Endothelial cell of umbilical vein (primary cell): ENCODE measurements at regions not wholly inside any gene's neighbourhood (a gene's known extent, or its start where the extent isn't known, plus 50 kb on each side); places are given as distances from the start of the nearest gene placed in this dataset.

Experiments used
- BruUV-seq: library from RNA; stranded (reverse); fragments of 400-500 nt; replicated peaks from 2 replicates; lab custom pipeline; 2021; lab: Mats Ljungman, UMichigan
- CTCF ChIA-PET: fragments of 300-600, 350-600 bp; sonication (Branson Sonifier 250); formaldehyde crosslinking; loops from one replicate; lab custom pipeline; 2021; ENCODE audit warnings: antibody characterized with exemption, inconsistent platforms; lab: Charles Lee
- POLR2A ChIA-PET: fragments of 300-600, 350-600 bp; sonication (Branson Sonifier 250); formaldehyde crosslinking; loops from one replicate; lab custom pipeline; 2021; ENCODE audit warnings: antibody characterized with exemption, inconsistent platforms; lab: Charles Lee
- DNase-seq: peaks from one replicate; pipeline ENCODE4 v3.0.0-alpha.2; 2011; ENCODE audit warnings: low read depth, low spot score
- FAIRE-seq: peaks from 2 replicates; lab custom pipeline; 2011; peaks lifted over from hg19 to GRCh38; lab: Jason Lieb, UNC
- H2AFZ ChIP-seq: 2 replicates; pipeline ENCODE4 v1.6.0; 2012; ENCODE audit warnings: low read depth, low read length, control low read depth, inconsistent platforms
- H3K27ac ChIP-seq: 2 replicates; pipeline ENCODE4 v1.5.1; 2011; ENCODE audit warnings: low read depth, mild to moderate bottlenecking, control low read depth, low read length, moderate library complexity; ENCODE audit not compliant: insufficient read depth
- H3K27me3 ChIP-seq, 2 experiments: 2 replicates each; pipeline versions ENCODE4 v1.6.0 to v1.6.1; 2011; ENCODE audit warnings: low read length in 2 of 2, mixed read lengths in 1 of 2; ENCODE audit not compliant: control insufficient read depth in 2 of 2, insufficient read depth in 2 of 2
- H3K36me3 ChIP-seq, 2 experiments: 2 replicates in 1 of 2; 3 replicates in 1 of 2; pipeline ENCODE4 v1.5.1; 2011; ENCODE audit warnings: low read length in 2 of 2, mild to moderate bottlenecking in 1 of 2, moderate library complexity in 1 of 2; ENCODE audit not compliant: control insufficient read depth in 2 of 2, insufficient read depth in 2 of 2; ENCODE audit errors: extremely low read depth in 1 of 2
- H3K4me1 ChIP-seq: 3 replicates; pipeline ENCODE4 v1.5.1; 2011; ENCODE audit warnings: mild to moderate bottlenecking, low read length; ENCODE audit not compliant: control insufficient read depth, insufficient read depth; ENCODE audit errors: extremely low read depth
- H3K4me2 ChIP-seq: 2 replicates; pipeline ENCODE4 v1.6.1; 2011; ENCODE audit warnings: low read length, control low read depth, mixed read lengths; ENCODE audit not compliant: insufficient read depth
- H3K4me3 ChIP-seq, 3 experiments: fragments of 200-600 bp in 1 of 3; sonication (generic), shearing (Covaris generic) in 1 of 3; replicated peaks in 1 of 3; 2 replicates each; pipeline ENCODE4 v1.5.1; 2011 to 2016; ENCODE audit warnings: control low read depth in 3 of 3, low read length in 3 of 3, mild to moderate bottlenecking in 2 of 3, inconsistent platforms in 1 of 3, low read depth in 1 of 3, moderate library complexity in 1 of 3; ENCODE audit not compliant: insufficient read depth in 1 of 3
- H3K79me2 ChIP-seq: 2 replicates; pipeline ENCODE4 v1.6.0; 2012; ENCODE audit warnings: low read length, inconsistent platforms; ENCODE audit not compliant: control insufficient read depth, insufficient read depth
- H3K9ac ChIP-seq: replicated peaks from 2 replicates; pipeline ENCODE3; 2011; ENCODE audit warnings: low read length, control low read depth; ENCODE audit not compliant: insufficient read depth; ENCODE audit errors: extremely low read depth
- H3K9me1 ChIP-seq: replicated peaks from 3 replicates; pipeline ENCODE4 v1.6.0; 2011; ENCODE audit warnings: mild to moderate bottlenecking, low read length; ENCODE audit not compliant: control insufficient read depth, insufficient read depth; ENCODE audit errors: extremely low read depth
- H3K9me3 ChIP-seq: replicated peaks from 2 replicates; pipeline ENCODE4 v1.5.1; 2012; ENCODE audit warnings: low read length, inconsistent platforms; ENCODE audit not compliant: control insufficient read depth, insufficient read depth
- H4K20me1 ChIP-seq: replicated peaks from 2 replicates; pipeline ENCODE3; 2011; ENCODE audit warnings: mild to moderate bottlenecking, low read length; ENCODE audit not compliant: control insufficient read depth, insufficient read depth; ENCODE audit errors: extremely low read depth
- EZH2 ChIP-seq: IDR thresholded peaks from 2 replicates; pipeline ENCODE4 v1.6.1; 2012; ENCODE audit warnings: borderline replicate concordance, low read depth, mild to moderate bottlenecking, moderate library complexity, low read length, inconsistent platforms; ENCODE audit not compliant: severe bottlenecking
- FOS ChIP-seq: IDR thresholded peaks from 2 replicates; pipeline ENCODE4 v1.6.1; 2011; ENCODE audit warnings: mild to moderate bottlenecking, low read length, moderate library complexity, borderline replicate concordance; ENCODE audit not compliant: insufficient read depth
- GATA2 ChIP-seq: IDR thresholded peaks from 2 replicates; pipeline ENCODE4 v1.7.0; 2011; ENCODE audit warnings: low read depth, mild to moderate bottlenecking, moderate library complexity, mixed read lengths, low read length; ENCODE audit not compliant: insufficient read length, insufficient read depth
- JUN ChIP-seq: IDR thresholded peaks from 2 replicates; pipeline ENCODE4 v1.6.1; 2011; ENCODE audit warnings: borderline replicate concordance, low read depth; ENCODE audit not compliant: insufficient read length, insufficient read depth
- MAX ChIP-seq: IDR thresholded peaks from 2 replicates; pipeline ENCODE4 v1.6.1; 2011; ENCODE audit not compliant: insufficient read depth, insufficient read length
- MYC ChIP-seq: IDR thresholded peaks from one replicate; pipeline ENCODE4 v1.6.1; 2011; ENCODE audit warnings: mild to moderate bottlenecking, low read depth, low read length
- POLR2A ChIP-seq: IDR thresholded peaks from 2 replicates; pipeline ENCODE4 v1.6.1; 2012; ENCODE audit warnings: low read depth, mild to moderate bottlenecking, control low read depth, low read length
- POLR2AphosphoS5 ChIP-seq: IDR thresholded peaks from 2 replicates; pipeline ENCODE4 v1.6.1; 2012; ENCODE audit warnings: low read depth, mild to moderate bottlenecking, control low read depth, low read length, moderate library complexity; ENCODE audit not compliant: insufficient read depth
- dilution Hi-C: fragments of 300-500 bp; cut with MboI; formaldehyde crosslinking; loops from one replicate; pipeline ENCODE4 v1.15.0; 2019; ENCODE audit warnings: low sequenced_read_pairs; ENCODE audit not compliant: extremely low pct_ligation_motif_present
- intact Hi-C: fragments of 100-400 bp; cut with micrococcal nuclease; formaldehyde crosslinking; loops from one replicate; pipeline ENCODE4 v1.10.0; 2022
- TF ChIP-seq, protein P1 (sequence below), 2 donors: IDR thresholded peaks; 1 replicate in 1 of 2; 2 replicates in 1 of 2; pipeline ENCODE4 v1.5.1; 2011; ENCODE audit warnings: low read length in 2 of 2, mild to moderate bottlenecking in 2 of 2, moderate library complexity in 2 of 2, control low read depth in 1 of 2, inconsistent platforms in 1 of 2, low read depth in 1 of 2; ENCODE audit not compliant: insufficient read depth in 1 of 2; ENCODE audit errors: extremely low read depth in 1 of 2

- Histone ChIP-seq H3K27ac (no peak overlapping the region), H3K79me2 (no peaks in the 10 kb centered on the region), H4K20me1 (no peaks in the 10 kb centered on the region), H3K9me3 (no peaks in the 10 kb centered on the region), H3K36me3 (no peaks in the 10 kb centered on the region), H3K9ac (no peak overlapping the region), H3K4me1 (no peaks in the 10 kb centered on the region), H2AFZ (no peak overlapping the region), H3K27me3 (no peaks in the 10 kb centered on the region), H3K9me1 (no peaks in the 10 kb centered on the region), H3K4me2 (no peak overlapping the region), H3K4me3 (no peak overlapping the region)
- no peak for DNase-seq
- no TSS peak for BruUV-seq
- ChIA-PET CTCF (no interaction called here), POLR2A (no interaction called here)
- TF ChIP-seq GATA2 (no peak), EZH2 (no peak), MYC (no peak), FOS (no peak)
- TF ChIP-seq, protein P1, sequence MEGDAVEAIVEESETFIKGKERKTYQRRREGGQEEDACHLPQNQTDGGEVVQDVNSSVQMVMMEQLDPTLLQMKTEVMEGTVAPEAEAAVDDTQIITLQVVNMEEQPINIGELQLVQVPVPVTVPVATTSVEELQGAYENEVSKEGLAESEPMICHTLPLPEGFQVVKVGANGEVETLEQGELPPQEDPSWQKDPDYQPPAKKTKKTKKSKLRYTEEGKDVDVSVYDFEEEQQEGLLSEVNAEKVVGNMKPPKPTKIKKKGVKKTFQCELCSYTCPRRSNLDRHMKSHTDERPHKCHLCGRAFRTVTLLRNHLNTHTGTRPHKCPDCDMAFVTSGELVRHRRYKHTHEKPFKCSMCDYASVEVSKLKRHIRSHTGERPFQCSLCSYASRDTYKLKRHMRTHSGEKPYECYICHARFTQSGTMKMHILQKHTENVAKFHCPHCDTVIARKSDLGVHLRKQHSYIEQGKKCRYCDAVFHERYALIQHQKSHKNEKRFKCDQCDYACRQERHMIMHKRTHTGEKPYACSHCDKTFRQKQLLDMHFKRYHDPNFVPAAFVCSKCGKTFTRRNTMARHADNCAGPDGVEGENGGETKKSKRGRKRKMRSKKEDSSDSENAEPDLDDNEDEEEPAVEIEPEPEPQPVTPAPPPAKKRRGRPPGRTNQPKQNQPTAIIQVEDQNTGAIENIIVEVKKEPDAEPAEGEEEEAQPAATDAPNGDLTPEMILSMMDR (IDR thresholded peaks at IDR 0.05; ENCODE audit: extremely low read depth in 1 of 2, insufficient read depth in 1 of 2, low read depth in 1 of 2, low read length in 2 of 2), result no peak
- intact Hi-C loops (no loop called here), dilution Hi-C loops (no loop called here)
- FAIRE-seq, result no peak
Measured at GRCh38 chr20:62569615-62570014, 72.7 kb upstream of the SLCO4A1 start.

DNA sequence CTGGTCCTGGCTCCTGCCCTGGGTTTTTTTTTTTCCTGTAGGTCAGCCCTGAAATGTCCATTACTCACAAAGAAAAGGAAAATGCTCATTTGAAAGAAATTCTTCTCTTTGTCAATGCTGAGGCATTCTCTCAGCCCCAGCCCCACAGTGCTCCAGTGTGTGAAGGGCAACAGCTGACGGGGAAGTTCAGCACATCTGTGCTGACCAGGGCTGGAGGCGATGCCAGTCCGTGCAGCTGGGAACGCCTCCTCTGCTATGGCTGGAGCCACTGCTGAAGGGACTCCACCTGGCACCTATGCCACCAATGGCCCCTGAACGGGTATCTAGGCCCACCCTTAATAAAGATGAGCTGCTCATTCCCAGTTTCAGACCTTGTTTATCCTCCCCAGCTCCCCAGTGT is 71.9 kb upstream of the SLCO4A1 start:
- Histone ChIP-seq H3K4me3 (no peak overlapping the region), H3K9me1 (no peaks in the 10 kb centered on the region), H3K9me3 (no peaks in the 10 kb centered on the region), H2AFZ (no peak overlapping the region), H3K79me2 (no peaks in the 10 kb centered on the region), H3K27ac (no peak overlapping the region), H3K4me2 (no peak overlapping the region), H3K27me3 (no peaks in the 10 kb centered on the region), H3K4me1 (no peaks in the 10 kb centered on the region), H4K20me1 (no peaks in the 10 kb centered on the region), H3K36me3 (no peaks in the 10 kb centered on the region), H3K9ac (no peak overlapping the region)
- FAIRE-seq (no peak), DNase-seq (no peak)
- CTCF ChIA-PET, result interaction anchor here (1.1 kb wide), 1 partner anchor 46 kb away, joined by 6 read pairs; no protein-coding TSS in a partner anchor
- intact Hi-C loops, result no loop called here
- TF ChIP-seq POLR2A (no peak), FOS (no peak), POLR2AphosphoS5 (no peak), MAX (no peak), JUN (no peak), MYC (no peak), EZH2 (no peak), GATA2 (no peak)
- TF ChIP-seq, protein P1 (IDR thresholded peaks at IDR 0.05; ENCODE audit: extremely low read depth in 1 of 2, insufficient read depth in 1 of 2, low read depth in 1 of 2, low read length in 2 of 2), result no peak
- dilution Hi-C loops, result no loop called here
- no TSS peak for BruUV-seq
- POLR2A ChIA-PET, result no interaction called here
